BJ (cell line): ENCODE measurements at regions not wholly inside any gene's neighbourhood (a gene's known extent, or its start where the extent isn't known, plus 50 kb on each side); places are given as distances from the start of the nearest gene placed in this dataset.

Experiments used
- CTCF ChIA-PET: fragments of 350-600 bp; formaldehyde crosslinking; extraction: SDS; loops from one replicate; lab custom pipeline; 2021; ENCODE audit warnings: antibody characterized with exemption, inconsistent platforms; lab: Yijun Ruan, JAX
- POLR2A ChIA-PET: fragments of 300-600 bp; sonication (Branson Sonifier 250); formaldehyde crosslinking; extraction: SDS; loops from one replicate; lab custom pipeline; 2021; ENCODE audit warnings: antibody characterized with exemption; lab: Charles Lee
- DNase-seq: peaks from one replicate; pipeline ENCODE4 v3.0.0-alpha.2; 2011; ENCODE audit warnings: low read depth
- H3K27me3 ChIP-seq: 2 replicates; pipeline ENCODE4 v1.6.0; 2011; ENCODE audit warnings: low read length; ENCODE audit not compliant: control insufficient read depth, insufficient read depth
- H3K36me3 ChIP-seq: 2 replicates; pipeline ENCODE4 v1.5.1; 2011; ENCODE audit warnings: low read length; ENCODE audit not compliant: control insufficient read depth, insufficient read depth
- H3K4me3 ChIP-seq: 2 replicates; pipeline ENCODE4 v1.5.1; 2011; ENCODE audit warnings: low read depth, mild to moderate bottlenecking, control low read depth, low read length
- TF ChIP-seq, protein P1 (sequence below): IDR thresholded peaks from 2 replicates; pipeline ENCODE4 v1.5.1; 2011; ENCODE audit warnings: low read depth, mild to moderate bottlenecking, control low read depth, inconsistent platforms, low read length, moderate library complexity; ENCODE audit not compliant: insufficient read depth

DNA sequence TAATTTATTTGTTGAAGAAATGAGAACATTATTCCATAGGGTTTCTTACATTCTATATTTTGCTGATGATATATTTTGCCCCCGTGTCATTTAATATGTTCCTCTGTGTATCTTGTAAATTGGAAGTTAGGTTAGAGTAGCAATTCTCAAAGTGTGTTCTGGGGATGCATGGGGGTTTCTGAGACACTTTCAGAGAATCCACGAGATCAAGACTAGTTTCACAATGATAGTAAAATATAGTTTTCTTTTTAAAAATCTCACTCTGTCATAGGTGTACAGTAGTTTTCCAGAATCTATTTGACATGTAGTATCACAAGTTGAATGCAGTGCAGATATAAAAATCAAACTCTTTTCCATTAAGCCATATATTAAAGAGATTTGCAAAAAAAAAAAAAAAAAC, 488.6 kb upstream of the SGCD start:
- POLR2A ChIA-PET: no interaction called here

DNA sequence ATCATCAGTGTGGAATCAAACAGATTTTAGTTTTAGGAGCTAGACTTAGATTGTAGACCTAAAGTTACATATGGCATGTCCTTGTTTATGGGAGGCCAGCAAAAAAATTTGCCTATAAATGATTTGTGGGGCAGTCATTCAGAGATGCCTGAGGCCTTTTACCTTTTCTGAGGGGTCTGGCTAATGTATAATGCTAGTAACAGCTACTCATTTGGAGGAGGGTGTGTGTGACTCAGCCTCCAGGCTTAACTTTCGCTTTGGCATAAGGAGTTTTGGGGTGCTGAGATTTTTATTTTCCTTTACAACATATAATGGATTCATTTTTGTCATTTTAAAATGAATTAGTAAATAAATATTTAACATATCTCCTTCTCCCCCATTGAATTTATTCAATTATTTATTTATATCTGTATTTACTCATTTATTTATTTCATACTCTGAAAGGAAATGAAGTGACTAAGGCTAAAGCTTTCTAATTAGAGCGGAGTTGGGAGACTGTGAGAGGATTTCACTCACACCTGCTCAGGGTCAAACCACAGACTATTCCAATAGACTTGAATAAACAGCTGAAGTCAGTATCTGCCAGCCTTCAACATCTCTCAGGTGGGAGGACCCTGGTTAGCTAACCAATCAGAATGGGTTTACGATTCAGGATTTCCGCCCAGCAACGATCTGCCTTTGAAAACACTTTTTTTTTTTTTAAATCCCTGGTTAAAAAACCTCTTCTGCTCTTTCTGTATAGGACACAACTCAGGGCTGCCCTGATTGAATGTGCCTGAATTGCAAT, 487.5 kb upstream of the SGCD start:
- no peak for DNase-seq
- Histone ChIP-seq H3K4me3 (no peak overlapping the region), H3K36me3 (no peaks in the 10 kb centered on the region), H3K27me3 (no peaks in the 10 kb centered on the region)
- ChIA-PET POLR2A (no interaction called here), CTCF (no interaction called here)
- TF ChIP-seq, protein P1, sequence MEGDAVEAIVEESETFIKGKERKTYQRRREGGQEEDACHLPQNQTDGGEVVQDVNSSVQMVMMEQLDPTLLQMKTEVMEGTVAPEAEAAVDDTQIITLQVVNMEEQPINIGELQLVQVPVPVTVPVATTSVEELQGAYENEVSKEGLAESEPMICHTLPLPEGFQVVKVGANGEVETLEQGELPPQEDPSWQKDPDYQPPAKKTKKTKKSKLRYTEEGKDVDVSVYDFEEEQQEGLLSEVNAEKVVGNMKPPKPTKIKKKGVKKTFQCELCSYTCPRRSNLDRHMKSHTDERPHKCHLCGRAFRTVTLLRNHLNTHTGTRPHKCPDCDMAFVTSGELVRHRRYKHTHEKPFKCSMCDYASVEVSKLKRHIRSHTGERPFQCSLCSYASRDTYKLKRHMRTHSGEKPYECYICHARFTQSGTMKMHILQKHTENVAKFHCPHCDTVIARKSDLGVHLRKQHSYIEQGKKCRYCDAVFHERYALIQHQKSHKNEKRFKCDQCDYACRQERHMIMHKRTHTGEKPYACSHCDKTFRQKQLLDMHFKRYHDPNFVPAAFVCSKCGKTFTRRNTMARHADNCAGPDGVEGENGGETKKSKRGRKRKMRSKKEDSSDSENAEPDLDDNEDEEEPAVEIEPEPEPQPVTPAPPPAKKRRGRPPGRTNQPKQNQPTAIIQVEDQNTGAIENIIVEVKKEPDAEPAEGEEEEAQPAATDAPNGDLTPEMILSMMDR: no peak

More for the DNA sequence above, 488.6 kb upstream of the SGCD start:
- no peaks in the 10 kb centered on the region for H3K36me3 ChIP-seq
- TF ChIP-seq, protein P1: no peak
- CTCF ChIA-PET: no interaction called here
- H3K4me3 ChIP-seq: no peak overlapping the region
- DNase-seq: no peak
- no peaks in the 10 kb centered on the region for H3K27me3 ChIP-seq

- TF ChIP-seq, protein P1: no peak
- no peak overlapping the region for H3K4me3 ChIP-seq
- H3K27me3 ChIP-seq: no peaks in the 10 kb centered on the region
- CTCF ChIA-PET: interaction anchor here (0.6 kb wide), 1 partner anchor 1315 kb away, joined by 3 read pairs; no protein-coding TSS in a partner anchor
- POLR2A ChIA-PET: no interaction called here
- no peak for DNase-seq
- H3K36me3 ChIP-seq: no peaks in the 10 kb centered on the region
These were observed 482.4 kb upstream of the SGCD start for GRCh38 chr5:155844542-155844941.

DNA sequence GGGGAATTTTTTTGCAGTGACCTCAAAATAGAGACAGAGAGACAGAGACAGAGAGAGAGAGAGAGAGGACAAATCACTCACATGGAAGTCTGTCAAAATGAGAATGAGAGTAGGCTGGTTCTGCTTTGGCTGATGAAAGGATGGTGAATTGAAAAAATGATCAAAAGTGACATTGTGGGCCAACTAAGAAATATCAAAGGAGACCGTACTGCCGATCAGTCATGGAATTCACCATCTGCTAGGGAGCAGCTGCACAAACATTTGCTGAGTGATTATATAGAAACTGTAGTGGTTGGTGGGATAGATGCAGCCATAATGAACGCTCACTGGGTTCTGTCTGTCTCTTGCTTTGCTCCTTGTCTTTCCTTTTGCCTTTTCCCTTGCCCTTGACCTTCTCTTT, 476.6 kb upstream of the SGCD start:
- H3K36me3 ChIP-seq: no peaks in the 10 kb centered on the region
- CTCF ChIA-PET: no interaction called here
- TF ChIP-seq, protein P1: no peak
- no peak for DNase-seq
- POLR2A ChIA-PET: no interaction called here
- no peaks in the 10 kb centered on the region for H3K27me3 ChIP-seq
- H3K4me3 ChIP-seq: no peak overlapping the region

DNA sequence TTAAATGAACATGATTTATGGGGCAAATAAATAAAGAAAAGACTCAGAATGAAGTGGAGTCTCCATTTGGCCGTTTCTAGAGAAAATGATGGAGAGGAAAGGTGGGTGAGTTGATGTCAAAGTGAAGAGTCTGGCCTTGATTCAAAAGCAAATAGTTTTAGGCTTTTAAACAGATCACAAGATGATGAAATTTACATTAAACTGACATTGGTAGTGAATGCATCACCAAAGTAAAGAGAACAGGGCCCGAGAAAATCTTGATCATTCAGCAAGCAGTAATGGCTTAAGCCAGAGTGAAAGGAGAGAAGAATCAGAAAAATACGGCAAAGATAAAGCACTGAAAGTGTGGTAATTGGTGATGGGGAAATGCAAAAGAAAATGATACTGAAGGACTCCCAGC, 460.0 kb upstream of the SGCD start:
- TF ChIP-seq, protein P1: no peak
- DNase-seq: no peak
- Histone ChIP-seq H3K4me3 (no peak overlapping the region), H3K36me3 (no peaks in the 10 kb centered on the region), H3K27me3 (no peaks in the 10 kb centered on the region)
- CTCF ChIA-PET: no interaction called here
- POLR2A ChIA-PET: no interaction called here
